Activated T-cell treated with anti-CD3 and anti-CD28 coated beads, Interleukin-2, amount 50 U/mL, for 24 hours (primary cell): ENCODE measurements at regions not wholly inside any gene's neighbourhood (a gene's known extent, or its start where the extent isn't known, plus 50 kb on each side); places are given as distances from the start of the nearest gene placed in this dataset.
"Not testable (repeated sequence)": the region's sequence is repeated elsewhere in the genome, so short reads cannot be mapped to it uniquely, and the experiment has no call there.

ENCODE experiments used
- DNase-seq: peaks from one replicate; pipeline ENCODE4 v3.0.0-alpha.2; 2020
- H3K27ac Mint-ChIP-seq: 2 replicates; pipeline ENCODE4 v1.8.0; 2020; ENCODE audit warnings: mild to moderate bottlenecking, mixed read lengths
- H3K27me3 Mint-ChIP-seq: 2 replicates; pipeline ENCODE4 v1.8.0; 2020; ENCODE audit warnings: mixed read lengths
- H3K36me3 Mint-ChIP-seq: 2 replicates; pipeline ENCODE4 v1.8.0; 2020; ENCODE audit warnings: low read depth, mixed read lengths
- H3K4me1 Mint-ChIP-seq: 2 replicates; pipeline ENCODE4 v1.8.0; 2020; ENCODE audit warnings: low read depth, mixed read lengths
- H3K4me3 Mint-ChIP-seq: 2 replicates; pipeline ENCODE4 v1.8.0; 2020; ENCODE audit warnings: mild to moderate bottlenecking, moderate library complexity, mixed read lengths
- H3K9me3 Mint-ChIP-seq: 2 replicates; pipeline ENCODE4 v1.8.0; 2020; ENCODE audit warnings: mixed read lengths

DNA sequence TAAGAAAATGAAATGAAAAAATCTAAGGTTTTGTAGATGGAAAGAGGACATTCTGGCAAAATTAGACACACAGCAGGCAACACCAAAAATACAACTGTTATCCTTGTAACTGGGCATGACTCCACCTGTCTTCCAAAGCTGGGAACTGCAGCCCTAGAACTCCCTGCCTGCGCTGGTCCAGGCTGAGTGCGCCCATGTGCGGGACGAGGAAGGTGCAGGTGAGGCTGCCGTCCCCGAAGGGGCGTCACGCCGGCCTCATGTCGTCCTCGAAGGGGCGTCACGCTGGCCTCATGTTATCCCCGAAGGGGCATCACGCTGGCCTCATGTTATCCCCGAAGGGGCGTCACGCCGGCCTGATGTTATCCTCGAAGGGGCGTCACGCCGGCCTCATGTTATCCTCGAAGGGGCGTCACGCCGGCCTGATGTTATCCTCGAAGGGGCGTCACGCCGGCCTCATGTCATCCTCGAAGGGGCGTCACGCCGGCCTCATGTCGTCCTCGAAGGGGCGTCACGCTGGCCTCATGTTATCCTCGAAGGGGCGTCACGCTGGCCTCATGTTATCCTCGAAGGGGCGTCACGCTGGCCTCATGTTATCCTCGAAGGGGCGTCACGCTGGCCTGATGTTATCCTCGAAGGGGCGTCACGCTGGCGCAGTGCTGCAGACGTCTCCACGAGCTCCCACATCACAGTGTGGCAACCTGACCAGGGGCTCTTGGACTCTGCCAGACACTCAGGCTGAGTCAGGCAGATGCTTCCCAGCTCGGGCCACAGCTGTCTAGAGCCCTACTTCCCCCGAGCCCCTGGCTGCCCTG, 100.3 kb upstream of the SALL3 start:
- not testable (repeated sequence) for H3K4me3 Mint-ChIP-seq, H3K36me3 Mint-ChIP-seq, H3K9me3 Mint-ChIP-seq, H3K4me1 Mint-ChIP-seq, H3K27ac Mint-ChIP-seq, DNase-seq
- H3K27me3 Mint-ChIP-seq: peaks cover 29% of the 10 kb centered on the region

DNA sequence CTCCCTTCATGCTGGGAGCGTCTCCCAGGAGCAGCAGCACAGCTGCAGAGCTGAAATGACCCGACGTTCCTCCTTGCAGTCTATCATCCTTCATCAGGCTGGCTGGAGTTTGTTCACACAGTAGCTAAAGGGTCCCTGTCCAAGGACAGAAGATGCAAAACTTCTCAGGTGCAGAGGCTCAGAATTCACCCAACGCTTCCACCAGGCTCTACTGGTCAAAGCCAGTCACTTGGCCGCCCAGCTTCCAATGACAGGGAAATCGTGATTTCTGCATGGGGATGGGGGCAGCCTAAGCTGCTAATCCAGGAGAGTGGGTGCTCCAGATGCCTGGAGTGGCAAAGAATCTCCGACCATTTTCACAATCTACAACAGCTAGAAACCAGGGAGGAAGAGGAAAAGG, 97.0 kb upstream of the SALL3 start:
- Mint-ChIP-seq H3K9me3 (peaks cover 29% of the 10 kb centered on the region), H3K4me3 (no peak overlapping the region), H3K36me3 (no peaks in the 10 kb centered on the region), H3K4me1 (no peaks in the 10 kb centered on the region), H3K27me3 (peaks cover 8% of the 10 kb centered on the region), H3K27ac (no peak overlapping the region)
- DNase-seq: no peak

DNA sequence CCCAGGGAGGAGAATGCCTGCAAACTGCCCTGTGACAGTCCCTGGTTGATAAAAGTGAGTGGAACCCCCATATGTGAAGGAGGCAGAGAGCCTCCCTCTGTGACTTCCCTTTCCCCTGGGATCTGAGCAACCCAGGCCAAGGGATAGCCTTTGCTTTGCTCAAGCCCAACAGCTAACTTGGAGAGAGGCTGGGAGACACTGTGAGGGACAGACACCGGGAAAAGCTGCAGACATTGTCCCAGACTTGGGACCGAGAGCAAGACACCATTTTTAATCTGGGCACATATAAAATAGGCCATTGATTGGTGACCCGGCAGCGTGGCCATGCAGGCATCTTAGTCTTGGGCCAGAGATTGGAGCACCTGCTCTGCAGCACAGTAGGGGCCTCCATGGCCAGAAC, 96.1 kb upstream of the SALL3 start:
- DNase-seq: no peak
- H3K9me3 Mint-ChIP-seq: peaks cover 38% of the 10 kb centered on the region
- H3K27me3 Mint-ChIP-seq: peaks cover 6% of the 10 kb centered on the region
- H3K4me3 Mint-ChIP-seq: no peak overlapping the region
- no peaks in the 10 kb centered on the region for H3K36me3 Mint-ChIP-seq
- H3K4me1 Mint-ChIP-seq: no peaks in the 10 kb centered on the region
- no peak overlapping the region for H3K27ac Mint-ChIP-seq

DNA sequence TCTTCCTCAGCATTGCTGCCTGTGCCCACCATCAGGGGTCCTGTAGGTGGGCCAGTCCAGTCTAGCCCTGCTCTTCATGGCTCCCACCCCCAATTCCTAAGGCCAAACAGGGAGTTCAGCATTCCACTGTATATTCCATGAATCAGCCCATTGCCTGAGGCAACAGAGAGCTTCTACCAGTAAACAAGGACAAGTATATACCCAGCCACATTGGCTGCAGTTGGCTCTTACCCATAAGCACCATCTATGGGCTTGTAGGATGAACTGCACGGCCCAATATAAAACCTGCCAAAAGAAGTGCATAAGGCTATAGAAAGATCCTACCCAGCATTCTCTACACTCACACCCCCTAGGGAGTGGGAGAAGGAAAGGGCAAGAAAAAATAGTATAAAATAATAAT, 95.1 kb upstream of the SALL3 start:
- Mint-ChIP-seq H3K27me3 (peaks cover 6% of the 10 kb centered on the region), H3K4me1 (no peaks in the 10 kb centered on the region), H3K4me3 (no peak overlapping the region), H3K27ac (no peak overlapping the region), H3K9me3 (peaks cover 48% of the 10 kb centered on the region), H3K36me3 (no peaks in the 10 kb centered on the region)
- no peak for DNase-seq

GRCh38 chr18:78889250-78889649, 90.4 kb upstream of the SALL3 start:
- H3K27ac Mint-ChIP-seq: no peak overlapping the region
- no peaks in the 10 kb centered on the region for H3K27me3 Mint-ChIP-seq
- no peak overlapping the region for H3K4me3 Mint-ChIP-seq
- DNase-seq: no peak
- H3K9me3 Mint-ChIP-seq: peaks cover 46% of the 10 kb centered on the region
- no peaks in the 10 kb centered on the region for H3K36me3 Mint-ChIP-seq
- no peaks in the 10 kb centered on the region for H3K4me1 Mint-ChIP-seq

GRCh38 chr18:78890388-78890787, 89.2 kb upstream of the SALL3 start:
- peaks cover 40% of the 10 kb centered on the region for H3K9me3 Mint-ChIP-seq
- H3K36me3 Mint-ChIP-seq: no peaks in the 10 kb centered on the region
- H3K27me3 Mint-ChIP-seq: no peaks in the 10 kb centered on the region
- no peak overlapping the region for H3K4me3 Mint-ChIP-seq
- no peaks in the 10 kb centered on the region for H3K4me1 Mint-ChIP-seq
- DNase-seq: no peak
- H3K27ac Mint-ChIP-seq: no peak overlapping the region

GRCh38 chr18:78891185-78891762, 88.3 kb upstream of the SALL3 start:
- H3K27ac Mint-ChIP-seq: no peak overlapping the region
- H3K4me3 Mint-ChIP-seq: no peak overlapping the region
- no peaks in the 10 kb centered on the region for H3K4me1 Mint-ChIP-seq
- H3K36me3 Mint-ChIP-seq: no peaks in the 10 kb centered on the region
- DNase-seq: no peak
- H3K27me3 Mint-ChIP-seq: no peaks in the 10 kb centered on the region
- H3K9me3 Mint-ChIP-seq: peaks cover 32% of the 10 kb centered on the region

DNA sequence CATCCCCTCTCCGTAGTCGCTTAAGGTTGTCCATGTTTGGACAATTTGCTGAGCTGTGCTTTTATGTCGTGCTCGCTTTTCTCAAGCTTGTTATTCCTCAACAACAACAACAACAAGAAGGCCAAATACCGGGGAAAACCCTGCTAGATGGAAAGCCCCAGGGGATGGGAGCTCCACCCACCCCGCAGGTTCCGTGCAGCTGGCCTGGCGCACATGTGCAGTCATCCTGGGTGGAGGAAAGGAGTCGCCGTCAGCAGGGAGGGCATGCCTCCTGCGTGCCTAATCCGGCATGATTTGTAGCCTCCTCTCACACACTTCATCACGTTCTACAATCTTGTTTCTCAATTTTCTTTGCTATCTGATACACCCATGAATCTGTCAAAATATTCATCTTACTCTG, 87.4 kb upstream of the SALL3 start:
- DNase-seq: no peak
- no peaks in the 10 kb centered on the region for H3K36me3 Mint-ChIP-seq
- no peaks in the 10 kb centered on the region for H3K4me1 Mint-ChIP-seq
- no peak overlapping the region for H3K27ac Mint-ChIP-seq
- H3K27me3 Mint-ChIP-seq: no peaks in the 10 kb centered on the region
- peaks cover 24% of the 10 kb centered on the region for H3K9me3 Mint-ChIP-seq
- H3K4me3 Mint-ChIP-seq: no peak overlapping the region

DNA sequence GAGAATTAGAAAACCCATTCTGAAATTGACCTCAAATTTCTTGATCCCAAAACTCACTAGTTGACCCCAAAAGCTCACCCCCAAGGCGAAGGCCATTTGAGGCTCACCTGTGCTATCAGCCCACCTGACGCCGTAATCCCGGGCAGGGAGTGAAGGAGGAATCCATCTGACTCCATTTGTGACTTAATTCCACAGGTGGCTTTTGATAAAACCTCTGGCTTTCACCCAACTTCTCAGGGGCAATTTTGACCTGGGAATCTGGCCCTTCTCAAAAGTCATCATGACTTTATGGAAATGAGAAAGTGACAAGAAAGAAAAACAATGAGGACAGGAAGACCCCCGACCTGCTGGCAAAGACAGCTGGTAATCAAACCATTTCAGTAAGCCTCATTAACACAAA, 86.9 kb upstream of the SALL3 start:
- no peak for DNase-seq
- Mint-ChIP-seq H3K4me1 (no peaks in the 10 kb centered on the region), H3K27me3 (no peaks in the 10 kb centered on the region), H3K36me3 (no peaks in the 10 kb centered on the region), H3K9me3 (peaks cover 20% of the 10 kb centered on the region), H3K27ac (no peak overlapping the region), H3K4me3 (no peak overlapping the region)

DNA sequence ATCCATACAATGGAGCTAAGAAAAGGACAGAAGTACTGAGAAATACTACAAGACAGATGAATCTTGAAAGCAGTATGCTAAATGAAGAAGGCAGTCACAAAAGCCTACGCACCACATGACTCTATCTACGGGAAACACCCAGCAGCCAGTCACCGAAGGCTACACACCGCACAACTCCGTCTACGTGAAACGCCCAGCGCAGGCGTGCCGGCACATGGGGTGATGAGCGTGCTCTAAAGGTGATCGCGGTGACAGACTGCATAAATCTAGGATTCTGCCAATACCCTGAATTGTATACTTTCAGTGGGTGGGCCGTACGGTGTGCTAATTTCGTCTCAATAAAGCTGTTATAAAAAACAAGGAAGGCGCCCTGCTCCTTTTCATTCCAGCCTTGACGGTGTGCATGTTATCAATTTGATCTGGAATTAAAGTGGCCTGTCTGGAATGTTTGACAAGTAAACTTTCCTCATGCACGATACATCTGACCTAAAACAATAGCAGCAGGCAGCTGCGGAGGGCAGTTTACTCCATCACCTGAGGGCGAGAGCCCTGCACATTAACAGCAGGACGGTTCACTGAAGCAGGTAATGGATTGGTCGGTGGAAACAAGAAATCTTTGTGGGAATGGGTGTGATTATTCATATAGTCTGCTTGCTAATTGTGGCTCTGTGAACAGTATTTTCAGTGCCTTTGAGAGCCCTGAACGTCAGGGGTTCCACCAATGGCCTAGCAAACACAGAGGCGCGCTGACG, 86.2 kb upstream of the SALL3 start:
- no peak overlapping the region for H3K4me3 Mint-ChIP-seq
- DNase-seq: no peak
- peaks cover 13% of the 10 kb centered on the region for H3K9me3 Mint-ChIP-seq
- H3K27me3 Mint-ChIP-seq: no peaks in the 10 kb centered on the region
- H3K36me3 Mint-ChIP-seq: no peaks in the 10 kb centered on the region
- no peaks in the 10 kb centered on the region for H3K4me1 Mint-ChIP-seq
- no peak overlapping the region for H3K27ac Mint-ChIP-seq

DNA sequence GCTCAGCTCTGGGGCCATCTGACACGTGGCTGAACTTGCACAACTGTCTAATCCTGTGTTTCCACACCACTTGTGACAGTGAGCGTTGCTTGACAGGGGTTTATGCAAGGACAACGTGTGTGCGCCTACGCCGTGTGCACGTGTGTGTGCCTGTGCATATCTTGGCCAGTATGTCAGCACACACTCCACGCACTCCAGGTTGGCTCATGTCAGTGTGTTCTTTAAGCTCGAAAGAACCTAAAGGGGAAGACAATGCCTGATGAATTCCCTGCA, 85.6 kb upstream of the SALL3 start:
- Mint-ChIP-seq H3K4me1 (no peaks in the 10 kb centered on the region), H3K36me3 (no peaks in the 10 kb centered on the region), H3K9me3 (peaks cover 8% of the 10 kb centered on the region), H3K27ac (no peak overlapping the region), H3K4me3 (no peak overlapping the region), H3K27me3 (no peaks in the 10 kb centered on the region)
- DNase-seq: no peak

GRCh38 chr18:78895207-78896001, 84.2 kb upstream of the SALL3 start:
- no peaks in the 10 kb centered on the region for H3K27me3 Mint-ChIP-seq
- DNase-seq: no peak
- H3K36me3 Mint-ChIP-seq: no peaks in the 10 kb centered on the region
- no peak overlapping the region for H3K4me3 Mint-ChIP-seq
- no peaks in the 10 kb centered on the region for H3K9me3 Mint-ChIP-seq
- H3K27ac Mint-ChIP-seq: no peak overlapping the region
- no peaks in the 10 kb centered on the region for H3K4me1 Mint-ChIP-seq

DNA sequence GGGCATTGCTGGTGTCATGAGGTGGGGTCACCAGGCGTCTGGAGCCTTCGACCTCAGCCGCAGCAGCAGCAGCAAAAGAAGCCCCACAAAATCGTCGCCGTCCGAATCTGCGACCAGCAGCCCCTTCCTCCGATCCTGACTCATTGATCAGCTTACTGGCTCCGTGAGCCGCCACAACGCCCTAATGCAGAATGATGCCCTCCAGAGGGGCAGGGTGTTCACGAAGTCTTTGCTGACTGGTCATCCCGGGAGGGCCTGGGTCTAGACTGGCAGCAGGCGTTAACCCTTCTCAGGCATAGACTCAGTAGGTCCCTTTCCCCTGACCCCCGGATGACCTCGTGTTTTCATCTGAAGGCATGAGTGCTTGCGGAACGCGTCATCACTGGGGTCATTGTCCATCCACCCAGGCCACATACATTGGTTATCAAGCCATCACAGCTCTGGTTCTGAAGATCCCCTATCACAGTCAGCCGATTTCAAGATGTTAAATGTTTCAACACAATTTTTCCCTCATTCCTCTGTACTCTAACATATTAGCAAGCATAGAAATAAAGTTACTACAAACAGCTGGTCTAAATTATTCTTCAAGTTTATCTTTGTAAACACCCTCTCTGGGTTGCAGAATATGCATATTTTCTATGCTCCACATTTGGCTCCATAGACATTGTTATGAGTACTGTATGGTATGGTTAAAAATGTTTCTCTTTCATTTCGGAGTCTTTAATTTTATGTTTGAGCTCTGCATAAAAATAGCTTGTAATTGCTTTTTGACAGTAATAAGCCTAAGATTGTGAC, 83.3 kb upstream of the SALL3 start:
- Mint-ChIP-seq H3K36me3 (no peaks in the 10 kb centered on the region), H3K27me3 (no peaks in the 10 kb centered on the region), H3K27ac (no peak overlapping the region), H3K4me3 (no peak overlapping the region), H3K9me3 (no peaks in the 10 kb centered on the region), H3K4me1 (no peaks in the 10 kb centered on the region)
- no peak for DNase-seq

- Mint-ChIP-seq H3K4me3 (no peak overlapping the region), H3K9me3 (no peaks in the 10 kb centered on the region), H3K27ac (no peak overlapping the region), H3K27me3 (peaks cover 10% of the 10 kb centered on the region), H3K36me3 (no peaks in the 10 kb centered on the region), H3K4me1 (no peaks in the 10 kb centered on the region)
- no peak for DNase-seq
Observed at GRCh38 chr18:78898066-78898465, 81.6 kb upstream of the SALL3 start.
